A549 (cell line): ENCODE measurements at regions not wholly inside any gene's neighbourhood (a gene's known extent, or its start where the extent isn't known, plus 50 kb on each side); places are given as distances from the start of the nearest gene placed in this dataset.

Source experiments
- ATAC-seq, 2 experiments: fragments of 200-7000 bp in 1 of 2; fragments of >200 bp in 1 of 2; cut with Nextera tagmentation in 1 of 2; cut with Tn5 transposase in 1 of 2; 3 replicates each; pipeline versions ENCODE4 v1.8.0 to v1.9.1; 2018 to 2020; ENCODE audit warnings: mild to moderate bottlenecking in 1 of 2, moderate library complexity in 1 of 2
- CTCF ChIA-PET: fragments of 300-600 bp; sonication (Branson Sonifier 250); formaldehyde crosslinking; extraction: SDS; loops from one replicate; lab custom pipeline; 2021; ENCODE audit warnings: antibody characterized with exemption, inconsistent platforms; lab: Yijun Ruan, JAX
- POLR2A ChIA-PET: fragments of 350-600 bp; formaldehyde crosslinking; extraction: SDS; loops from one replicate; lab custom pipeline; 2021; ENCODE audit warnings: antibody characterized with exemption, inconsistent platforms; lab: Yijun Ruan, JAX
- DNase-seq, 2 experiments: peaks; one replicate each; pipeline versions ENCODE4 v3.0.0 to v3.0.0-alpha.2; 2011 to 2016; ENCODE audit warnings: low read depth in 1 of 2, low spot score in 1 of 2
- FAIRE-seq: peaks from 2 replicates; lab custom pipeline; 2011; peaks lifted over from hg19 to GRCh38; lab: Jason Lieb, UNC
- H3K27ac ChIP-seq, 2 experiments: fragments of >200 bp; sonication (Bioruptor Twin); formaldehyde crosslinking; 3 replicates each; pipeline ENCODE4 v1.5.1; 2016 to 2017
- H3K4me1 ChIP-seq: fragments of >200 bp; sonication (Bioruptor Twin); formaldehyde crosslinking; 3 replicates; pipeline ENCODE4 v1.6.1; 2016
- H3K4me2 ChIP-seq: fragments of >200 bp; sonication (Bioruptor Twin); formaldehyde crosslinking; 3 replicates; pipeline ENCODE4 v1.6.1; 2016
- H3K4me3 ChIP-seq: fragments of >200 bp; sonication (Bioruptor Twin); formaldehyde crosslinking; 3 replicates; pipeline ENCODE4 v1.5.1; 2016
- H3K9me3 ChIP-seq: fragments of >200 bp; sonication (Bioruptor Twin); formaldehyde crosslinking; 3 replicates; pipeline ENCODE4 v1.6.1; 2016
- CBX2 ChIP-seq: fragments of 200-600 bp; sonication (generic); IDR thresholded peaks from 2 replicates; pipeline ENCODE4 v1.6.1; 2016; ENCODE audit warnings: low read depth, mild to moderate bottlenecking, borderline replicate concordance
- CBX8 ChIP-seq: fragments of 200-600 bp; sonication (generic); IDR thresholded peaks from 2 replicates; pipeline ENCODE4 v1.6.1; 2016
- CTCF ChIP-seq: fragments of >200 bp; sonication (Bioruptor Twin); formaldehyde crosslinking; IDR thresholded peaks from 3 replicates; pipeline ENCODE4 v1.5.1; 2016
- E2F6 ChIP-seq: IDR thresholded peaks from 2 replicates; pipeline ENCODE4 v1.6.1; 2012; ENCODE audit warnings: low read depth, borderline replicate concordance
- EHMT2 ChIP-seq: fragments of 200-600 bp; sonication (generic); IDR thresholded peaks from 2 replicates; pipeline ENCODE4 v1.6.1; 2016; ENCODE audit warnings: antibody characterized with exemption, low read depth, mild to moderate bottlenecking, moderate library complexity
- EP300 ChIP-seq, 2 experiments: fragments of >200 bp; sonication (Bioruptor Twin); formaldehyde crosslinking; IDR thresholded peaks; 2 replicates in 1 of 2; 3 replicates in 1 of 2; pipeline ENCODE4 v1.6.1; 2016 to 2017
- HOXA7 ChIP-seq: fragments of 250-450 bp; sonication (Bioruptor Pico); IDR thresholded peaks from 2 replicates; pipeline ENCODE4 v1.5.0; 2020; ENCODE audit warnings: mild to moderate bottlenecking, moderate library complexity
- HOXB13 ChIP-seq: fragments of 250-450 bp; sonication (Bioruptor Pico); IDR thresholded peaks from 2 replicates; pipeline ENCODE4 v1.5.0; 2020; ENCODE audit warnings: low read depth, mild to moderate bottlenecking, moderate library complexity
- KDM5A ChIP-seq: fragments of 200-600 bp; sonication (generic); IDR thresholded peaks from 2 replicates; pipeline ENCODE4 v1.6.1; 2016; ENCODE audit warnings: antibody characterized with exemption, mild to moderate bottlenecking
- MAFK ChIP-seq: fragments of 450-650 bp; IDR thresholded peaks from 2 replicates; pipeline ENCODE4 v1.6.1; 2014; ENCODE audit not compliant: partially characterized antibody
- MYC ChIP-seq: IDR thresholded peaks from 2 replicates; pipeline ENCODE4 v1.6.1; 2012; ENCODE audit warnings: mild to moderate bottlenecking, inconsistent platforms, low read length, improper control_type of control experiment, borderline replicate concordance
- NFE2L2 ChIP-seq: fragments of 150-350 bp; conservative IDR thresholded peaks from 2 replicates; pipeline ENCODE4 v1.6.1; 2014; ENCODE audit warnings: low read length
- NR3C1 ChIP-seq: fragments of >200 bp; sonication (Bioruptor Twin); formaldehyde crosslinking; IDR thresholded peaks from 3 replicates; pipeline ENCODE4 v1.6.1; 2017
- PHF8 ChIP-seq: fragments of 200-600 bp; sonication (generic); IDR thresholded peaks from 2 replicates; pipeline ENCODE4 v1.6.1; 2016; ENCODE audit warnings: low read depth, mild to moderate bottlenecking, antibody characterized with exemption, moderate library complexity, borderline replicate concordance
- POLR2A ChIP-seq: IDR thresholded peaks from 2 replicates; pipeline ENCODE4 v1.6.1; 2012; ENCODE audit warnings: mild to moderate bottlenecking, low read length
- RCOR1 ChIP-seq: fragments of 150-350 bp; IDR thresholded peaks from 2 replicates; pipeline ENCODE4 v1.6.1; 2014; ENCODE audit warnings: antibody characterized with exemption, low read length, low read depth
- RNF2 ChIP-seq: fragments of 200-600 bp; sonication (generic); IDR thresholded peaks from 2 replicates; pipeline ENCODE4 v1.6.1; 2016; ENCODE audit warnings: low read depth, mild to moderate bottlenecking, antibody characterized with exemption, moderate library complexity, borderline replicate concordance
- SMC3 ChIP-seq: fragments of >200 bp; sonication (Bioruptor Twin); formaldehyde crosslinking; IDR thresholded peaks from 3 replicates; pipeline ENCODE4 v1.6.1; 2018; ENCODE audit warnings: inconsistent platforms
- SREBF2 ChIP-seq: fragments of 450-650 bp; IDR thresholded peaks from 2 replicates; pipeline ENCODE4 v1.6.1; 2014; ENCODE audit warnings: mild to moderate bottlenecking, moderate library complexity
- TP53 ChIP-seq: fragments of 250-450 bp; sonication (Bioruptor Pico); IDR thresholded peaks from 2 replicates; pipeline ENCODE4 v1.5.0; 2021; ENCODE audit warnings: mild to moderate bottlenecking, moderate library complexity
- WGBS: methylation state at CpG from one replicate; pipeline ENCODE4 v1.1.6; 2017; ENCODE audit errors: missing lambda C conversion rate; 5-methylcytosine and 5-hydroxymethylcytosine counted together
- TF ChIP-seq, protein P1 (sequence below): fragments of 200-600 bp; sonication (generic); IDR thresholded peaks from 2 replicates; pipeline ENCODE4 v1.6.1; 2016; ENCODE audit warnings: antibody characterized with exemption, mild to moderate bottlenecking, moderate library complexity
- TF ChIP-seq, protein P2 (sequence below): fragments of >200 bp; sonication (Bioruptor Twin); formaldehyde crosslinking; IDR thresholded peaks from 2 replicates; pipeline ENCODE4 v1.6.1; 2016
- TF ChIP-seq, protein P3 (sequence below): fragments of >200 bp; sonication (Bioruptor Twin); formaldehyde crosslinking; IDR thresholded peaks from 3 replicates; pipeline ENCODE4 v1.6.1; 2016

GRCh38 chr11:134683860-134684259 lies 271.8 kb upstream of the B3GAT1 start (continued):
- TF ChIP-seq CTCF, result no peak
- no peak for TF ChIP-seq MYC
- TF ChIP-seq MAFK, result no peak
- TF ChIP-seq NFE2L2, result no peak
- no peak for TF ChIP-seq E2F6

GRCh38 chr11:134682577-134682976 lies 270.5 kb upstream of the B3GAT1 start:
- no peak for DNase-seq
- no peak overlapping the region for H3K4me3 ChIP-seq
- no peak overlapping the region for H3K4me2 ChIP-seq
- H3K27ac ChIP-seq, result no peak overlapping the region
- no peaks in the 10 kb centered on the region for H3K9me3 ChIP-seq
- ATAC-seq, result no peak
- ChIA-PET CTCF (no interaction called here), POLR2A (no interaction called here)
- H3K4me1 ChIP-seq, result no peaks in the 10 kb centered on the region
- 9% methylated on average over 7 of the region's 12 CpGs for WGBS
- no peak for TF ChIP-seq SMC3
- TF ChIP-seq, protein P1, sequence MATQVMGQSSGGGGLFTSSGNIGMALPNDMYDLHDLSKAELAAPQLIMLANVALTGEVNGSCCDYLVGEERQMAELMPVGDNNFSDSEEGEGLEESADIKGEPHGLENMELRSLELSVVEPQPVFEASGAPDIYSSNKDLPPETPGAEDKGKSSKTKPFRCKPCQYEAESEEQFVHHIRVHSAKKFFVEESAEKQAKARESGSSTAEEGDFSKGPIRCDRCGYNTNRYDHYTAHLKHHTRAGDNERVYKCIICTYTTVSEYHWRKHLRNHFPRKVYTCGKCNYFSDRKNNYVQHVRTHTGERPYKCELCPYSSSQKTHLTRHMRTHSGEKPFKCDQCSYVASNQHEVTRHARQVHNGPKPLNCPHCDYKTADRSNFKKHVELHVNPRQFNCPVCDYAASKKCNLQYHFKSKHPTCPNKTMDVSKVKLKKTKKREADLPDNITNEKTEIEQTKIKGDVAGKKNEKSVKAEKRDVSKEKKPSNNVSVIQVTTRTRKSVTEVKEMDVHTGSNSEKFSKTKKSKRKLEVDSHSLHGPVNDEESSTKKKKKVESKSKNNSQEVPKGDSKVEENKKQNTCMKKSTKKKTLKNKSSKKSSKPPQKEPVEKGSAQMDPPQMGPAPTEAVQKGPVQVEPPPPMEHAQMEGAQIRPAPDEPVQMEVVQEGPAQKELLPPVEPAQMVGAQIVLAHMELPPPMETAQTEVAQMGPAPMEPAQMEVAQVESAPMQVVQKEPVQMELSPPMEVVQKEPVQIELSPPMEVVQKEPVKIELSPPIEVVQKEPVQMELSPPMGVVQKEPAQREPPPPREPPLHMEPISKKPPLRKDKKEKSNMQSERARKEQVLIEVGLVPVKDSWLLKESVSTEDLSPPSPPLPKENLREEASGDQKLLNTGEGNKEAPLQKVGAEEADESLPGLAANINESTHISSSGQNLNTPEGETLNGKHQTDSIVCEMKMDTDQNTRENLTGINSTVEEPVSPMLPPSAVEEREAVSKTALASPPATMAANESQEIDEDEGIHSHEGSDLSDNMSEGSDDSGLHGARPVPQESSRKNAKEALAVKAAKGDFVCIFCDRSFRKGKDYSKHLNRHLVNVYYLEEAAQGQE, result no peak
- TF ChIP-seq KDM5A, result no peak
- no peak for TF ChIP-seq TP53
- no peak for TF ChIP-seq POLR2A
- TF ChIP-seq, protein P2, sequence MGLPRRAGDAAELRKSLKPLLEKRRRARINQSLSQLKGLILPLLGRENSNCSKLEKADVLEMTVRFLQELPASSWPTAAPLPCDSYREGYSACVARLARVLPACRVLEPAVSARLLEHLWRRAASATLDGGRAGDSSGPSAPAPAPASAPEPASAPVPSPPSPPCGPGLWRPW, result no peak
- no peak for TF ChIP-seq CBX2
- no peak for TF ChIP-seq PHF8
- TF ChIP-seq EP300 (IDR thresholded peaks at IDR 0.05), result no peak
- TF ChIP-seq RNF2, result no peak
- TF ChIP-seq, all 56 proteins: peak for 0
- no peak for FAIRE-seq

DNA sequence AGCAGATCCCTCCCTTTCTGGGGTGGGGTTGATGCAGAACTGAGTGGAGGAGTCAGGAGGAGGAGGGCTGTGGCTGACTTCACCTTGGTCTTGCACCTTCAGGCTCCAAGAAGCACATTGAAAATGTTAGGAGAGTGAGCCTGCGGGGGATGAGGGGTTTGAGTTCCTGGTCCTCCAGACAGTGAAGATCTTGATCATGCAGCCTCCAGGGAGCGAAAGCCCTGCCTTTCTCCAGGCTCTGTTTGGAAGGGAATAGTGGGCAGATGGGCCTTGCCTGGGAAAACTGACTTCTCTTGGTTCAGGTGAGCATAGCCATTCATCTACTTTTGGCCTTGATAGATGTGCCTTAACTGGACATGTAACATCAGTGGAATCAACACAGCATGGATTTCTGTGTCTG lies 267.6 kb upstream of the B3GAT1 start:
- Histone ChIP-seq H3K27ac (no peak overlapping the region), H3K4me2 (no peak overlapping the region), H3K4me1 (no peaks in the 10 kb centered on the region), H3K4me3 (no peak overlapping the region), H3K9me3 (no peaks in the 10 kb centered on the region)
- CTCF ChIA-PET, result no interaction called here
- FAIRE-seq (no peak), DNase-seq (no peak), ATAC-seq (no peak)
- POLR2A ChIA-PET, result no interaction called here
- WGBS, result 14% methylated on average over 1 of the region's 2 CpGs
- no peak for TF ChIP-seq PHF8
- TF ChIP-seq RNF2, result no peak
- no peak for TF ChIP-seq CBX8
- no peak for TF ChIP-seq HOXA7 (CRISPR knock-in tag)
- no peak for TF ChIP-seq EHMT2
- TF ChIP-seq, protein P1, result no peak
- no peak for TF ChIP-seq RCOR1
- TF ChIP-seq SREBF2, result no peak
- no peak for TF ChIP-seq HOXB13 (CRISPR knock-in tag)
- TF ChIP-seq NR3C1, result no peak
- TF ChIP-seq CTCF, result no peak
- TF ChIP-seq, protein P3, sequence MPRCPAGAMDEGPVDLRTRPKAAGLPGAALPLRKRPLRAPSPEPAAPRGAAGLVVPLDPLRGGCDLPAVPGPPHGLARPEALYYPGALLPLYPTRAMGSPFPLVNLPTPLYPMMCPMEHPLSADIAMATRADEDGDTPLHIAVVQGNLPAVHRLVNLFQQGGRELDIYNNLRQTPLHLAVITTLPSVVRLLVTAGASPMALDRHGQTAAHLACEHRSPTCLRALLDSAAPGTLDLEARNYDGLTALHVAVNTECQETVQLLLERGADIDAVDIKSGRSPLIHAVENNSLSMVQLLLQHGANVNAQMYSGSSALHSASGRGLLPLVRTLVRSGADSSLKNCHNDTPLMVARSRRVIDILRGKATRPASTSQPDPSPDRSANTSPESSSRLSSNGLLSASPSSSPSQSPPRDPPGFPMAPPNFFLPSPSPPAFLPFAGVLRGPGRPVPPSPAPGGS, result no peak
